T-helper 17 cell (primary cell): ENCODE measurements at regions not wholly inside any gene's neighbourhood (a gene's known extent, or its start where the extent isn't known, plus 50 kb on each side); places are given as distances from the start of the nearest gene placed in this dataset.
"Not testable (repeated sequence)": the region's sequence is repeated elsewhere in the genome, so short reads cannot be mapped to it uniquely, and the experiment has no call there.

Source experiments
- ATAC-seq: fragments of 150-1000 bp; cut with Tn5 transposase; 2 replicates; pipeline ENCODE4 v1.10.0; 2021; ENCODE audit warnings: mild to moderate bottlenecking, moderate library complexity
- DNase-seq, 3 donors: peaks; one replicate each; pipeline versions ENCODE4 v3.0.0 to v3.0.0-alpha.2; 2020 to 2021
- H3K9me3 ChIP-seq: one replicate; pipeline ENCODE4 v1.7.0; 2013; ENCODE audit warnings: low read length, mild to moderate bottlenecking; ENCODE audit not compliant: control insufficient read depth, poor library complexity, severe bottlenecking
- H3K27ac Mint-ChIP-seq: one replicate; pipeline ENCODE4 v1.8.0; 2022; ENCODE audit warnings: mild to moderate bottlenecking, moderate library complexity, mixed read lengths
- H3K27me3 Mint-ChIP-seq: one replicate; pipeline ENCODE4 v1.8.0; 2022; ENCODE audit warnings: mixed read lengths
- H3K36me3 Mint-ChIP-seq: one replicate; pipeline ENCODE4 v1.8.0; 2022; ENCODE audit warnings: low read depth, mixed read lengths
- H3K4me1 Mint-ChIP-seq: one replicate; pipeline ENCODE4 v1.8.0; 2022; ENCODE audit warnings: mild to moderate bottlenecking, mixed read lengths
- H3K4me3 Mint-ChIP-seq: one replicate; pipeline ENCODE4 v1.8.0; 2022; ENCODE audit warnings: mild to moderate bottlenecking, moderate library complexity, mixed read lengths

DNA sequence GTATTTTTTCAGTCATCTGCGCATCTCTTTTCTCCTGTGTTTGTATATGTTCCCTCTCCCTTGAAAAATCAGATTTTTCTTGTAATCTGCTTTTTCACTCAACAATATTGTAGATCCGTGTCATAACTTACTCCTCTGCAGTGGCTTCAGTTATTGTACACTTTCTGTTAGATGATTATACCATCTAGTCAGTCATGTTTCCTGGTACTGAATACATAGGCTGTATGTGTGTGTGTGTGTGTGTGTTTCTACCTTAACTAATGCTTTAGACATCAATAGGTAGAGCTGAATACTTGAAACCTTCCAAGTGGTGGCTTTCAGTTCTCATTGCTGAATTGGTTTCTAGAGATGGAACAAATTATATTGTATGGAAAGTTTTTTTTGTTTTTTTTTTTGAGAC, 77.4 kb upstream of the LYSMD4 start:
- not testable (repeated sequence) for H3K27ac Mint-ChIP-seq, H3K4me3 Mint-ChIP-seq, DNase-seq, ATAC-seq, H3K9me3 ChIP-seq, H3K27me3 Mint-ChIP-seq, H3K36me3 Mint-ChIP-seq
- peaks cover 15% of the 10 kb centered on the region for H3K4me1 Mint-ChIP-seq

- H3K4me1 Mint-ChIP-seq, ATAC-seq, H3K9me3 ChIP-seq, H3K4me3 Mint-ChIP-seq, H3K27me3 Mint-ChIP-seq, H3K36me3 Mint-ChIP-seq, DNase-seq, H3K27ac Mint-ChIP-seq: not testable (repeated sequence)
These were observed 66.6 kb upstream of the LYSMD4 start for GRCh38 chr15:99799854-99800250.

GRCh38 chr15:99799182-99799853, 66.1 kb upstream of the LYSMD4 start:
- H3K27ac Mint-ChIP-seq, H3K4me1 Mint-ChIP-seq, ATAC-seq, DNase-seq, H3K9me3 ChIP-seq, H3K36me3 Mint-ChIP-seq, H3K27me3 Mint-ChIP-seq, H3K4me3 Mint-ChIP-seq: not testable (repeated sequence)

- not testable (repeated sequence) for H3K27ac Mint-ChIP-seq, H3K4me1 Mint-ChIP-seq, H3K9me3 ChIP-seq, H3K27me3 Mint-ChIP-seq, DNase-seq, ATAC-seq, H3K36me3 Mint-ChIP-seq, H3K4me3 Mint-ChIP-seq
These were observed 64.0 kb upstream of the LYSMD4 start for GRCh38 chr15:99796940-99797870.

- not testable (repeated sequence) for H3K36me3 Mint-ChIP-seq, H3K4me3 Mint-ChIP-seq, ATAC-seq, DNase-seq, H3K9me3 ChIP-seq, H3K4me1 Mint-ChIP-seq, H3K27ac Mint-ChIP-seq
- peaks cover 25% of the 10 kb centered on the region for H3K27me3 Mint-ChIP-seq
These were observed 58.9 kb upstream of the LYSMD4 start for GRCh38 chr15:99791881-99792807.

DNA sequence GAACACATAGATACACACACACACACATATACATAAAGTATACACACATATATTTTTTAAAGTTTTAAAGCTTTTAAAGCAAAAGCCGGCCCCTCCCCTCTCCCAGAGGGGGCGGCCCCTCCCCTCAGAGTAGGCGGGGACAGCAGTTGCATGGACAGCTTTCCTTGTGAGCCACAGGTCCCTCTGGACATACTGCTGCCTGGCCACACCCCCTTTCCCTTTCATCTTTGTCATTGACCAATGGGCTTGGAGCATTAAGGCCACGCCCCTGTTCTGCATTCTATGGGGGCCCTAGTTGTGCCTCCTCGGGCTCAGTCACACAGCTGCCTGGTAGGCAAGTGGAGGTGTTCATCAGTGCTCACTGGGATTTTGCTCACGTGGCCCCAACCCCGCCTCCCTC, 57.5 kb upstream of the LYSMD4 start:
- not testable (repeated sequence) for H3K9me3 ChIP-seq, DNase-seq, H3K4me3 Mint-ChIP-seq, H3K27ac Mint-ChIP-seq, H3K4me1 Mint-ChIP-seq, H3K36me3 Mint-ChIP-seq, ATAC-seq
- peaks cover 28% of the 10 kb centered on the region for H3K27me3 Mint-ChIP-seq

- peaks cover 28% of the 10 kb centered on the region for H3K27me3 Mint-ChIP-seq
- ATAC-seq, result no peak
These were observed 54.9 kb upstream of the LYSMD4 start for GRCh38 chr15:99788156-99788555.

GRCh38 chr15:99784800-99785199, 51.6 kb upstream of the LYSMD4 start:
- not testable (repeated sequence) for H3K4me3 Mint-ChIP-seq, H3K9me3 ChIP-seq, H3K4me1 Mint-ChIP-seq, ATAC-seq, H3K36me3 Mint-ChIP-seq, H3K27ac Mint-ChIP-seq, DNase-seq
- H3K27me3 Mint-ChIP-seq, result peaks cover 27% of the 10 kb centered on the region

More at GRCh38 chr15:99788156-99788555, 54.9 kb upstream of the LYSMD4 start:
- H3K36me3 Mint-ChIP-seq, result peaks cover 2% of the 10 kb centered on the region
- H3K9me3 ChIP-seq, result no peaks in the 10 kb centered on the region
- DNase-seq, result no peak
- peak overlapping the region; percentile 43 for H3K4me3 Mint-ChIP-seq
- no peaks in the 10 kb centered on the region for H3K4me1 Mint-ChIP-seq
- H3K27ac Mint-ChIP-seq, result no peak overlapping the region

DNA sequence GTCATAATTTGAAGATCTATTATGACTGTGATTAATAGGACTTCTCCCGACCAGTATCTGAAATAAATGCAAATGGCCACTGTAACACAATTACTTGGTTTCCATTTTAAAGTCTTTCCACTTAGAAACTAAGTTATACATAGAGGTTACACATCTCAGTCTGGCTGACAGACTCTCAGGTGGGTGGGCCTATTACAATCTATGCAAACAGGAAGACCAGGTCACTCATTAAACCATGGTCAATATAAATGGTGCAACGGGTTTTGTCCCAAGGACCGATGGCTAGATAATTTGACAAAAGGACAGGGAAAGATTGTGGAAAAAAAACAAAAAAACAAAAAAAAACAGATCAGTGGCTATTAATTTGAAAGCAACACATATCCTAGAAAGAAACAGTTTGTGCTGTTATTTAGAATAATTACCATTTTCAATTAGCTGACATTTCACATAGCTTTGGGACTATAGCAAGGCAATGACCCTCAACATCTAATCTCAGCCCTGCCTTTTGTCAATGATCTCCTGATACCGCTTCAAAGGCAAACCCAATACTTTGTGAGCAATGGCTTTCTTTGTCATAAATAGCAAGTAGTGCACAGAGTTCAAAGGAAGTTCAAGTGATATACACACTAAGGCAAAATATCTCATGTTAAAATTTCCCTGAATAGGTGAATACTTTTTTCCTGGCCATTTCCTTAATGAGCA, 50.8 kb upstream of the LYSMD4 start:
- H3K36me3 Mint-ChIP-seq, H3K27ac Mint-ChIP-seq, DNase-seq, ATAC-seq, H3K4me1 Mint-ChIP-seq, H3K4me3 Mint-ChIP-seq, H3K9me3 ChIP-seq: not testable (repeated sequence)
- H3K27me3 Mint-ChIP-seq, result peaks cover 21% of the 10 kb centered on the region
